ENCODE measurements at regions not wholly inside any gene's neighbourhood (a gene's known extent, or its start where the extent isn't known, plus 50 kb on each side); places are given as distances from the start of the nearest gene placed in this dataset.
A peak's percentile ranks its signal among the peaks of the same experiment; 100 is the strongest.

GRCh38 chr11:11789735-11790369 lies 51.9 kb upstream of the USP47 start:
- H3K9me3 Mint-ChIP-seq, result no peaks in the 10 kb centered on the region
- DNase-seq (ENCODE audit: low spot score), result no peak
- intact Hi-C loops (cut with micrococcal nuclease), result loop anchor here (2.0 to 5.0 kb wide), 3 partner anchors 59 to 857 kb away; no protein-coding TSS in a partner anchor
- no peak overlapping the region for H3K4me3 Mint-ChIP-seq (ENCODE audit: low read depth)
- H3K36me3 Mint-ChIP-seq (ENCODE audit: low read depth), result no peaks in the 10 kb centered on the region
- peaks cover 17% of the 10 kb centered on the region for H3K27me3 Mint-ChIP-seq (ENCODE audit: low read depth)
- no peaks in the 10 kb centered on the region for H3K4me1 Mint-ChIP-seq (ENCODE audit: low read depth)
- H3K27ac Mint-ChIP-seq, result no peak overlapping the region

- no peak overlapping the region for H3K4me3 Mint-ChIP-seq (ENCODE audit: low read depth)
- H3K27ac Mint-ChIP-seq, result no peak overlapping the region
- no peaks in the 10 kb centered on the region for H3K9me3 Mint-ChIP-seq
- no peaks in the 10 kb centered on the region for H3K4me1 Mint-ChIP-seq (ENCODE audit: low read depth)
- no peak for DNase-seq (ENCODE audit: low spot score)
- no peaks in the 10 kb centered on the region for H3K36me3 Mint-ChIP-seq (ENCODE audit: low read depth)
- intact Hi-C loops (cut with micrococcal nuclease), result loop anchor here (2.0 to 5.0 kb wide), 3 partner anchors 61 to 855 kb away; no protein-coding TSS in a partner anchor
- peaks cover 7% of the 10 kb centered on the region for H3K27me3 Mint-ChIP-seq (ENCODE audit: low read depth)
Measured at GRCh38 chr11:11788063-11788710, 53.6 kb upstream of the USP47 start.

GRCh38 chr11:11787305-11788062 lies 54.3 kb upstream of the USP47 start:
- no peaks in the 10 kb centered on the region for H3K4me1 Mint-ChIP-seq (ENCODE audit: low read depth)
- no peak overlapping the region for H3K27ac Mint-ChIP-seq
- peaks cover 3% of the 10 kb centered on the region for H3K27me3 Mint-ChIP-seq (ENCODE audit: low read depth)
- intact Hi-C loops (cut with micrococcal nuclease), result loop anchor here (1.0 to 5.0 kb wide), 5 partner anchors 61 to 995 kb away; no protein-coding TSS in a partner anchor
- peak; percentile 37 for DNase-seq (ENCODE audit: low spot score)
- no peaks in the 10 kb centered on the region for H3K36me3 Mint-ChIP-seq (ENCODE audit: low read depth)
- no peaks in the 10 kb centered on the region for H3K9me3 Mint-ChIP-seq
- H3K4me3 Mint-ChIP-seq (ENCODE audit: low read depth), result no peak overlapping the region

GRCh38 chr11:11786771-11787170 lies 55.0 kb upstream of the USP47 start:
- DNase-seq (ENCODE audit: low spot score), result no peak
- H3K4me1 Mint-ChIP-seq (ENCODE audit: low read depth), result no peaks in the 10 kb centered on the region
- no peak overlapping the region for H3K27ac Mint-ChIP-seq
- peaks cover 5% of the 10 kb centered on the region for H3K27me3 Mint-ChIP-seq (ENCODE audit: low read depth)
- H3K9me3 Mint-ChIP-seq, result no peaks in the 10 kb centered on the region
- H3K4me3 Mint-ChIP-seq (ENCODE audit: low read depth), result no peak overlapping the region
- H3K36me3 Mint-ChIP-seq (ENCODE audit: low read depth), result no peaks in the 10 kb centered on the region
- intact Hi-C loops (cut with micrococcal nuclease), result loop anchor here (1.0 to 5.0 kb wide), 3 partner anchors 256 to 994 kb away; no protein-coding TSS in a partner anchor

GRCh38 chr11:11786234-11786633 lies 55.5 kb upstream of the USP47 start:
- Mint-ChIP-seq H3K27me3 (ENCODE audit: low read depth) (peaks cover 5% of the 10 kb centered on the region), H3K27ac (no peak overlapping the region), H3K9me3 (no peaks in the 10 kb centered on the region), H3K4me3 (ENCODE audit: low read depth) (no peak overlapping the region), H3K4me1 (ENCODE audit: low read depth) (no peaks in the 10 kb centered on the region), H3K36me3 (ENCODE audit: low read depth) (no peaks in the 10 kb centered on the region)
- intact Hi-C loops (cut with micrococcal nuclease), result loop anchor here (2.0 to 5.0 kb wide), 2 partner anchors 256 to 993 kb away; no protein-coding TSS in a partner anchor
- DNase-seq (ENCODE audit: low spot score), result no peak

- intact Hi-C loops (cut with micrococcal nuclease), result no loop called here
- H3K36me3 Mint-ChIP-seq (ENCODE audit: low read depth), result no peaks in the 10 kb centered on the region
- no peak overlapping the region for H3K4me3 Mint-ChIP-seq (ENCODE audit: low read depth)
- H3K27me3 Mint-ChIP-seq (ENCODE audit: low read depth), result peaks cover 2% of the 10 kb centered on the region
- no peak overlapping the region for H3K27ac Mint-ChIP-seq
- H3K9me3 Mint-ChIP-seq, result no peaks in the 10 kb centered on the region
- no peak for DNase-seq (ENCODE audit: low spot score)
- H3K4me1 Mint-ChIP-seq (ENCODE audit: low read depth), result no peaks in the 10 kb centered on the region
Measured at GRCh38 chr11:11782532-11783110, 59.2 kb upstream of the USP47 start.

GRCh38 chr11:11780858-11781257 lies 60.9 kb upstream of the USP47 start:
- peaks cover 7% of the 10 kb centered on the region for H3K27me3 Mint-ChIP-seq (ENCODE audit: low read depth)

GRCh38 chr11:11779975-11780374 lies 61.8 kb upstream of the USP47 start:
- Mint-ChIP-seq H3K27ac (no peak overlapping the region), H3K4me3 (ENCODE audit: low read depth) (no peak overlapping the region), H3K9me3 (no peaks in the 10 kb centered on the region), H3K4me1 (ENCODE audit: low read depth) (no peaks in the 10 kb centered on the region), H3K27me3 (ENCODE audit: low read depth) (peaks cover 9% of the 10 kb centered on the region), H3K36me3 (ENCODE audit: low read depth) (no peaks in the 10 kb centered on the region)
- intact Hi-C loops (cut with micrococcal nuclease), result no loop called here
- DNase-seq (ENCODE audit: low spot score), result no peak

More at GRCh38 chr11:11780858-11781257, 60.9 kb upstream of the USP47 start:
- intact Hi-C loops (cut with micrococcal nuclease), result no loop called here
- no peaks in the 10 kb centered on the region for H3K36me3 Mint-ChIP-seq (ENCODE audit: low read depth)
- H3K4me1 Mint-ChIP-seq (ENCODE audit: low read depth), result no peaks in the 10 kb centered on the region
- DNase-seq (ENCODE audit: low spot score), result no peak
- no peaks in the 10 kb centered on the region for H3K9me3 Mint-ChIP-seq
- H3K27ac Mint-ChIP-seq, result no peak overlapping the region
- no peak overlapping the region for H3K4me3 Mint-ChIP-seq (ENCODE audit: low read depth)

GRCh38 chr11:11777897-11778296 lies 63.9 kb upstream of the USP47 start:
- peaks cover 10% of the 10 kb centered on the region for H3K27me3 Mint-ChIP-seq (ENCODE audit: low read depth)
- no peaks in the 10 kb centered on the region for H3K36me3 Mint-ChIP-seq (ENCODE audit: low read depth)
- intact Hi-C loops (cut with micrococcal nuclease), result no loop called here
- H3K4me3 Mint-ChIP-seq (ENCODE audit: low read depth), result no peak overlapping the region
- H3K9me3 Mint-ChIP-seq, result no peaks in the 10 kb centered on the region
- DNase-seq (ENCODE audit: low spot score), result no peak
- no peak overlapping the region for H3K27ac Mint-ChIP-seq
- no peaks in the 10 kb centered on the region for H3K4me1 Mint-ChIP-seq (ENCODE audit: low read depth)

- Mint-ChIP-seq H3K36me3 (ENCODE audit: low read depth) (no peaks in the 10 kb centered on the region), H3K27me3 (ENCODE audit: low read depth) (peaks cover 12% of the 10 kb centered on the region), H3K4me1 (ENCODE audit: low read depth) (no peaks in the 10 kb centered on the region), H3K27ac (no peak overlapping the region), H3K4me3 (ENCODE audit: low read depth) (no peak overlapping the region), H3K9me3 (no peaks in the 10 kb centered on the region)
- no peak for DNase-seq (ENCODE audit: low spot score)
- intact Hi-C loops (cut with micrococcal nuclease), result no loop called here
Measured at GRCh38 chr11:11776714-11777113, 65.1 kb upstream of the USP47 start.

- Mint-ChIP-seq H3K4me3 (ENCODE audit: low read depth) (no peak overlapping the region), H3K9me3 (no peaks in the 10 kb centered on the region), H3K36me3 (ENCODE audit: low read depth) (no peaks in the 10 kb centered on the region), H3K27me3 (ENCODE audit: low read depth) (peaks cover 17% of the 10 kb centered on the region), H3K4me1 (ENCODE audit: low read depth) (no peaks in the 10 kb centered on the region), H3K27ac (no peak overlapping the region)
- intact Hi-C loops (cut with micrococcal nuclease), result no loop called here
- DNase-seq (ENCODE audit: low spot score), result no peak
Measured at GRCh38 chr11:11774928-11775327, 66.8 kb upstream of the USP47 start.

GRCh38 chr11:11772865-11773515 lies 68.8 kb upstream of the USP47 start:
- Mint-ChIP-seq H3K4me3 (ENCODE audit: low read depth) (no peak overlapping the region), H3K36me3 (ENCODE audit: low read depth) (no peaks in the 10 kb centered on the region), H3K27ac (no peak overlapping the region), H3K4me1 (ENCODE audit: low read depth) (no peaks in the 10 kb centered on the region), H3K9me3 (no peaks in the 10 kb centered on the region), H3K27me3 (ENCODE audit: low read depth) (peaks cover 24% of the 10 kb centered on the region)
- DNase-seq (ENCODE audit: low spot score), result no peak
- intact Hi-C loops (cut with micrococcal nuclease), result no loop called here
